Activated B cell treated with CpG ODN at 0.5 μM for 24 hours (primary cell): ENCODE measurements at regions not wholly inside any gene's neighbourhood (a gene's known extent, or its start where the extent isn't known, plus 50 kb on each side); places are given as distances from the start of the nearest gene placed in this dataset.

Source experiments
- ATAC-seq: fragments of 200-7000 bp; cut with Tn5 transposase; one replicate; pipeline ENCODE4 v1.10.0; 2021; ENCODE audit warnings: low read depth, mild to moderate bottlenecking, moderate library complexity
- CTCF ChIA-PET: fragments of 350-600 bp; sonication (Branson Sonifier 250); formaldehyde crosslinking; loops from one replicate; lab custom pipeline; 2021; ENCODE audit warnings: antibody characterized with exemption; lab: Charles Lee
- POLR2A ChIA-PET: fragments of 350-600 bp; sonication (Branson Sonifier 250); formaldehyde crosslinking; loops from one replicate; lab custom pipeline; 2021; ENCODE audit warnings: antibody characterized with exemption; lab: Charles Lee
- DNase-seq: peaks from one replicate; pipeline ENCODE4 v3.0.0; 2022
- H3K27ac Mint-ChIP-seq: one replicate; pipeline ENCODE4 v1.8.0; 2020; ENCODE audit warnings: mixed read lengths
- H3K27me3 Mint-ChIP-seq: one replicate; pipeline ENCODE4 v1.8.0; 2021; ENCODE audit warnings: mixed read lengths
- H3K36me3 Mint-ChIP-seq: one replicate; pipeline ENCODE4 v1.8.0; 2021; ENCODE audit warnings: low read depth, mixed read lengths
- H3K4me1 Mint-ChIP-seq: one replicate; pipeline ENCODE4 v1.8.0; 2021; ENCODE audit warnings: mixed read lengths
- H3K4me3 Mint-ChIP-seq: one replicate; pipeline ENCODE4 v1.8.0; 2020; ENCODE audit warnings: mild to moderate bottlenecking, mixed read lengths
- H3K9me3 Mint-ChIP-seq: one replicate; pipeline ENCODE4 v1.8.0; 2020; ENCODE audit warnings: mixed read lengths
- intact Hi-C: fragments of 100-400 bp; cut with micrococcal nuclease; formaldehyde crosslinking; loops from one replicate; pipeline ENCODE4 v1.15.1; 2024
- TF ChIP-seq, protein P1 (sequence below): fragments of 200-600 bp; IDR thresholded peaks from one replicate; pipeline ENCODE4 v1.8.0; 2022; ENCODE audit warnings: antibody characterized with exemption, mild to moderate bottlenecking

DNA sequence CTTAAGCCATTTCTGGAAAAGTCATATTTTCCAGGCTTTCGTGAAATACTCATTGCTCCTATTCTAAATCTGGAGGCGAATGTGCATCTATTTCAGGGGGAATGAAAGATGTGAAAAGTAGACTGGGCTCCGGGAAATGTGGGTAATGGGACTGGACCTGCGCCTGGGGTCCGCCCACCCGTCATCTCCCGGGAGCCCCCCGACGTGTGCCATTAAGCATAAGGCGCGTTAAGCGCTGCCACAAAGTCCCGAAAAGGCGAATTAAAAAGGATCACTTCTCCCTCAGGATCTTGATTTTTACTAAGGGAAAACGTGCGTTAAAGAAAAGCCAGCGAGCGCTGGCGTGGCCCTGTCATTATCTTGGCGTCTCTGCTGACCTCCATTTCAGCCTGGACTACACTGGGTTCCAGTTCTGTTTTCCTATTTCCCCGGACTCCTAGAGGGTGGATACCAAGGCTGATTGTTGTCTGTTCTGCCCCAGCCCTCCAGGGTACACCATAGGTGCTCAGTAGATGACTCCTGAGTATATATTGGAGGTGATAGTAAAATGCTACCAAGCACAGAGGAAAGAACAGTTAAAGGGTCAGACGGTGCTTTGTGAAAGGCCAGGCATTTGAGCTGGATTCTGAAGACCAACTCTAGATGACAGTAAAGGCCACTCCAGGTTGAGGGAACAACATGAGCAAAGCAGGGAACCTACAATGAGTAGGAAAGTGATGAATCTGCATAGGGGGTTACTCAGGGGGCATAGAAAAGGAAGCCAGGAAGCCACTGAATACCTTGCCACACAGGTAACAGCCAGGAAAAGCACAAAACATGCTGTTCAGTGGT is 89.2 kb upstream of the ARID1B start:
- H3K27me3 Mint-ChIP-seq: no peaks in the 10 kb centered on the region
- DNase-seq (no peak), ATAC-seq (no peak)
- ChIA-PET CTCF (interaction anchor here (1.6 kb wide), 1 partner anchor 33 kb away, joined by 5 read pairs; no protein-coding TSS in a partner anchor), POLR2A (interaction anchor here (1.0 to 8.7 kb wide), 10 partner anchors 10 to 103 kb away, joined by 3 to 155 read pairs (median 6); partner anchors contain the start of gene ARID1B)
- TF ChIP-seq, protein P1, sequence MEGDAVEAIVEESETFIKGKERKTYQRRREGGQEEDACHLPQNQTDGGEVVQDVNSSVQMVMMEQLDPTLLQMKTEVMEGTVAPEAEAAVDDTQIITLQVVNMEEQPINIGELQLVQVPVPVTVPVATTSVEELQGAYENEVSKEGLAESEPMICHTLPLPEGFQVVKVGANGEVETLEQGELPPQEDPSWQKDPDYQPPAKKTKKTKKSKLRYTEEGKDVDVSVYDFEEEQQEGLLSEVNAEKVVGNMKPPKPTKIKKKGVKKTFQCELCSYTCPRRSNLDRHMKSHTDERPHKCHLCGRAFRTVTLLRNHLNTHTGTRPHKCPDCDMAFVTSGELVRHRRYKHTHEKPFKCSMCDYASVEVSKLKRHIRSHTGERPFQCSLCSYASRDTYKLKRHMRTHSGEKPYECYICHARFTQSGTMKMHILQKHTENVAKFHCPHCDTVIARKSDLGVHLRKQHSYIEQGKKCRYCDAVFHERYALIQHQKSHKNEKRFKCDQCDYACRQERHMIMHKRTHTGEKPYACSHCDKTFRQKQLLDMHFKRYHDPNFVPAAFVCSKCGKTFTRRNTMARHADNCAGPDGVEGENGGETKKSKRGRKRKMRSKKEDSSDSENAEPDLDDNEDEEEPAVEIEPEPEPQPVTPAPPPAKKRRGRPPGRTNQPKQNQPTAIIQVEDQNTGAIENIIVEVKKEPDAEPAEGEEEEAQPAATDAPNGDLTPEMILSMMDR: no peak
- H3K9me3 Mint-ChIP-seq: no peaks in the 10 kb centered on the region
- peaks cover 8% of the 10 kb centered on the region for H3K36me3 Mint-ChIP-seq
- peak overlapping the region; percentile 87 for H3K4me3 Mint-ChIP-seq
- intact Hi-C loops: loop anchor here (1.0 to 10.0 kb wide), 7 partner anchors 9 to 1361 kb away; partner anchors contain the start of gene ARID1B
- peak overlapping the region; percentile 92 for H3K27ac Mint-ChIP-seq
- H3K4me1 Mint-ChIP-seq: peaks cover 65% of the 10 kb centered on the region

- H3K9me3 Mint-ChIP-seq: no peaks in the 10 kb centered on the region
- CTCF ChIA-PET: interaction anchor here (1.3 to 1.6 kb wide), 2 partner anchors 65 to 124 kb away, joined by 4 to 7 read pairs; no protein-coding TSS in a partner anchor
- peak; percentile 79 for ATAC-seq
- POLR2A ChIA-PET: interaction anchor here (0.7 to 8.7 kb wide), 13 partner anchors 11 to 333 kb away, joined by 3 to 155 read pairs (median 5); partner anchors contain the start of gene ARID1B
- peak; percentile 86 for DNase-seq
- H3K4me1 Mint-ChIP-seq: peaks cover 62% of the 10 kb centered on the region
- intact Hi-C loops: loop anchor here (1.0 to 10.0 kb wide), 9 partner anchors 34 to 1360 kb away; partner anchors contain the start of gene ARID1B
- peak overlapping the region; percentile 94 for H3K4me3 Mint-ChIP-seq
- H3K27ac Mint-ChIP-seq: peak overlapping the region; percentile 98
- H3K27me3 Mint-ChIP-seq: no peaks in the 10 kb centered on the region
- TF ChIP-seq, protein P1: no peak
- H3K36me3 Mint-ChIP-seq: peaks cover 8% of the 10 kb centered on the region
Observed at GRCh38 chr6:156686995-156687788, 90.0 kb upstream of the ARID1B start.

DNA sequence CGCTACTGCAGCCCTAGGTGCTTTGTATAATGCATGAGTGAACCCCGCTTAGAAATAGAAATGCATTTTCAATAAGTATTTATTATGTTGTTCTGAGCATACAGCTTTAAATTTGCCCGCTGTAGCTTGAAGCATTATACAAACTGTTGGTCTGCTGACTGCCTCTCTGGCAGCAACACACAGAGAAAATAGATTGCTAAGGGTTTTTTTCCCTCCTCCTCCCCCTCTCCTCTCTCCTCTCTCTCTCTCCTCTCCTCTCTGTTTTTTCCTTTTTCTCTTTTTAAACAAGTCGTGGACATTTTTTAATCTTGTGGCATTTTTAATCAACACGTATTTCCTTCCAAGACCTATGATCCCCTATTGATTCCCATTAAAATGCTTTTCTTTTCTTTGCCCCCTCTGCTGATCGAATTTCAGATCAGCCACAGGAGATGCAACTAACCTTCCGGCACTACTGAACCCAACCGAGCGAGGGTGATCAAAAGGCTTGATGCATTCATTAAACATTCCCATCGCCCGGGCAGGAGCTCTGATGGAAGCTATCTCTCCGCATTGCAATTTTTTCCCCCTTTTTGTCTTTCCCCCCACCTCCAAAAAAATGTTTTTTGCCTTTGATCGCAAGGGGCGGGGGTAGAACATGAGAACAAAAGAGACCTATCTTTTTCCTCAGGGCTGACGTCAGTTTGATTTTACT is 90.7 kb upstream of the ARID1B start:
- Mint-ChIP-seq H3K4me1 (peaks cover 54% of the 10 kb centered on the region), H3K36me3 (peaks cover 8% of the 10 kb centered on the region), H3K27ac (peak overlapping the region; percentile 98), H3K9me3 (no peaks in the 10 kb centered on the region), H3K4me3 (peak overlapping the region; percentile 94), H3K27me3 (no peaks in the 10 kb centered on the region)
- DNase-seq: no peak
- TF ChIP-seq, protein P1: no peak
- intact Hi-C loops: loop anchor here (1.0 to 10.0 kb wide), 8 partner anchors 34 to 1360 kb away; no protein-coding TSS in a partner anchor
- ChIA-PET POLR2A (interaction anchor here (0.7 to 8.7 kb wide), 15 partner anchors 12 to 334 kb away, joined by 3 to 155 read pairs (median 4); partner anchors contain the start of gene ARID1B), CTCF (interaction anchor here (0.6 to 1.6 kb wide), 9 partner anchors 8 to 247 kb away, joined by 3 to 7 read pairs (median 4); partner anchors contain the start of gene ARID1B)
- ATAC-seq: peak; percentile 20

GRCh38 chr6:156685823-156686222 is 91.4 kb upstream of the ARID1B start:
- DNase-seq (no peak), ATAC-seq (no peak)
- Mint-ChIP-seq H3K4me3 (peak overlapping the region; percentile 94), H3K9me3 (no peaks in the 10 kb centered on the region), H3K27me3 (no peaks in the 10 kb centered on the region), H3K4me1 (peaks cover 48% of the 10 kb centered on the region), H3K27ac (peak overlapping the region; percentile 98), H3K36me3 (peaks cover 8% of the 10 kb centered on the region)
- ChIA-PET POLR2A (interaction anchor here (0.9 to 8.7 kb wide), 13 partner anchors 11 to 335 kb away, joined by 3 to 155 read pairs (median 5); partner anchors contain the start of gene ARID1B), CTCF (interaction anchor here (0.8 to 1.6 kb wide), 9 partner anchors 8 to 248 kb away, joined by 3 to 7 read pairs (median 4); partner anchors contain the start of gene ARID1B)
- intact Hi-C loops: loop anchor here (1.0 to 10.0 kb wide), 8 partner anchors 35 to 1359 kb away; no protein-coding TSS in a partner anchor
- TF ChIP-seq, protein P1: no peak
